Dendritic cell treated with granulocyte-macrophage colony-stimulating factor and Interleukin-4, amounts not matched to agents 40 ng/mL and 50 ng/mL, for 4 days (primary cell): ENCODE measurements at regions not wholly inside any gene's neighbourhood (a gene's known extent, or its start where the extent isn't known, plus 50 kb on each side); places are given as distances from the start of the nearest gene placed in this dataset.

Source experiments
- H3K27ac Mint-ChIP-seq: one replicate; pipeline ENCODE4 v1.8.0; 2022; ENCODE audit warnings: mild to moderate bottlenecking, mixed read lengths
- H3K27me3 Mint-ChIP-seq: one replicate; pipeline ENCODE4 v1.8.0; 2022; ENCODE audit warnings: mild to moderate bottlenecking, mixed read lengths
- H3K36me3 Mint-ChIP-seq: one replicate; pipeline ENCODE4 v1.8.0; 2022; ENCODE audit warnings: low read depth, mixed read lengths
- H3K4me1 Mint-ChIP-seq: one replicate; pipeline ENCODE4 v1.8.0; 2022; ENCODE audit warnings: low read depth, mixed read lengths
- H3K4me3 Mint-ChIP-seq: one replicate; pipeline ENCODE4 v1.8.0; 2022; ENCODE audit warnings: mild to moderate bottlenecking, moderate library complexity, mixed read lengths
- H3K9me3 Mint-ChIP-seq: one replicate; pipeline ENCODE4 v1.8.0; 2022; ENCODE audit warnings: mixed read lengths
- intact Hi-C: fragments of 100-400 bp; cut with micrococcal nuclease; formaldehyde crosslinking; loops from one replicate; pipeline ENCODE4 v1.15.0; 2022

GRCh38 chr9:682633-683508, 158.6 kb upstream of the DMRT1 start:
- H3K36me3 Mint-ChIP-seq: no peaks in the 10 kb centered on the region
- no peak overlapping the region for H3K27ac Mint-ChIP-seq
- H3K9me3 Mint-ChIP-seq: no peaks in the 10 kb centered on the region
- peaks cover 35% of the 10 kb centered on the region for H3K4me1 Mint-ChIP-seq
- no peaks in the 10 kb centered on the region for H3K27me3 Mint-ChIP-seq
- intact Hi-C loops: no loop called here
- H3K4me3 Mint-ChIP-seq: no peak overlapping the region

- intact Hi-C loops: no loop called here
Observed at GRCh38 chr9:683509-684021, 157.9 kb upstream of the DMRT1 start.

GRCh38 chr9:684054-684890, 157.2 kb upstream of the DMRT1 start:
- Mint-ChIP-seq H3K4me1 (peaks cover 42% of the 10 kb centered on the region), H3K27me3 (no peaks in the 10 kb centered on the region), H3K9me3 (no peaks in the 10 kb centered on the region), H3K27ac (no peak overlapping the region), H3K36me3 (no peaks in the 10 kb centered on the region), H3K4me3 (no peak overlapping the region)
- intact Hi-C loops: no loop called here

More at GRCh38 chr9:683509-684021, 157.9 kb upstream of the DMRT1 start:
- H3K27me3 Mint-ChIP-seq: no peaks in the 10 kb centered on the region
- H3K36me3 Mint-ChIP-seq: no peaks in the 10 kb centered on the region
- no peaks in the 10 kb centered on the region for H3K9me3 Mint-ChIP-seq
- H3K4me3 Mint-ChIP-seq: no peak overlapping the region
- no peak overlapping the region for H3K27ac Mint-ChIP-seq
- H3K4me1 Mint-ChIP-seq: peaks cover 39% of the 10 kb centered on the region

GRCh38 chr9:684941-685340, 156.6 kb upstream of the DMRT1 start:
- H3K4me3 Mint-ChIP-seq: no peak overlapping the region
- no peaks in the 10 kb centered on the region for H3K36me3 Mint-ChIP-seq
- no peaks in the 10 kb centered on the region for H3K9me3 Mint-ChIP-seq
- peaks cover 47% of the 10 kb centered on the region for H3K4me1 Mint-ChIP-seq
- intact Hi-C loops: no loop called here
- no peak overlapping the region for H3K27ac Mint-ChIP-seq
- no peaks in the 10 kb centered on the region for H3K27me3 Mint-ChIP-seq

GRCh38 chr9:686321-686813, 155.1 kb upstream of the DMRT1 start:
- no peak overlapping the region for H3K27ac Mint-ChIP-seq
- no peaks in the 10 kb centered on the region for H3K27me3 Mint-ChIP-seq
- H3K36me3 Mint-ChIP-seq: no peaks in the 10 kb centered on the region
- no peak overlapping the region for H3K4me3 Mint-ChIP-seq
- peaks cover 47% of the 10 kb centered on the region for H3K4me1 Mint-ChIP-seq
- H3K9me3 Mint-ChIP-seq: no peaks in the 10 kb centered on the region
- intact Hi-C loops: no loop called here

GRCh38 chr9:687034-687785, 154.3 kb upstream of the DMRT1 start:
- Mint-ChIP-seq H3K27ac (no peak overlapping the region), H3K4me1 (peaks cover 47% of the 10 kb centered on the region), H3K36me3 (no peaks in the 10 kb centered on the region), H3K27me3 (no peaks in the 10 kb centered on the region), H3K4me3 (no peak overlapping the region), H3K9me3 (no peaks in the 10 kb centered on the region)
- intact Hi-C loops: no loop called here

GRCh38 chr9:687994-688393, 153.5 kb upstream of the DMRT1 start:
- Mint-ChIP-seq H3K27ac (no peak overlapping the region), H3K36me3 (no peaks in the 10 kb centered on the region), H3K4me3 (no peak overlapping the region), H3K9me3 (no peaks in the 10 kb centered on the region), H3K27me3 (no peaks in the 10 kb centered on the region), H3K4me1 (peaks cover 47% of the 10 kb centered on the region)
- intact Hi-C loops: no loop called here

- H3K27me3 Mint-ChIP-seq: no peaks in the 10 kb centered on the region
- no peak overlapping the region for H3K27ac Mint-ChIP-seq
- H3K4me1 Mint-ChIP-seq: peaks cover 61% of the 10 kb centered on the region
Observed at GRCh38 chr9:690517-691111, 150.9 kb upstream of the DMRT1 start.

GRCh38 chr9:691825-692400, 149.6 kb upstream of the DMRT1 start:
- H3K27ac Mint-ChIP-seq: no peak overlapping the region
- H3K4me3 Mint-ChIP-seq: no peak overlapping the region
- no peaks in the 10 kb centered on the region for H3K36me3 Mint-ChIP-seq
- no peaks in the 10 kb centered on the region for H3K9me3 Mint-ChIP-seq
- no peaks in the 10 kb centered on the region for H3K27me3 Mint-ChIP-seq
- H3K4me1 Mint-ChIP-seq: peaks cover 55% of the 10 kb centered on the region
- intact Hi-C loops: no loop called here

More at GRCh38 chr9:690517-691111, 150.9 kb upstream of the DMRT1 start:
- no peak overlapping the region for H3K4me3 Mint-ChIP-seq
- intact Hi-C loops: no loop called here
- H3K9me3 Mint-ChIP-seq: no peaks in the 10 kb centered on the region
- H3K36me3 Mint-ChIP-seq: no peaks in the 10 kb centered on the region

GRCh38 chr9:692636-693129, 148.8 kb upstream of the DMRT1 start:
- Mint-ChIP-seq H3K27me3 (no peaks in the 10 kb centered on the region), H3K36me3 (no peaks in the 10 kb centered on the region), H3K4me3 (no peak overlapping the region), H3K9me3 (no peaks in the 10 kb centered on the region), H3K4me1 (peaks cover 47% of the 10 kb centered on the region), H3K27ac (peak overlapping the region; percentile 41)
- intact Hi-C loops: no loop called here

GRCh38 chr9:693201-694091, 148.1 kb upstream of the DMRT1 start:
- Mint-ChIP-seq H3K4me3 (no peak overlapping the region), H3K4me1 (peaks cover 40% of the 10 kb centered on the region), H3K27me3 (no peaks in the 10 kb centered on the region), H3K9me3 (no peaks in the 10 kb centered on the region), H3K36me3 (no peaks in the 10 kb centered on the region), H3K27ac (peak overlapping the region; percentile 41)
- intact Hi-C loops: no loop called here

GRCh38 chr9:694092-694402, 147.4 kb upstream of the DMRT1 start:
- intact Hi-C loops: no loop called here

More at GRCh38 chr9:694092-694402, 147.4 kb upstream of the DMRT1 start:
- Mint-ChIP-seq H3K4me3 (no peak overlapping the region), H3K36me3 (no peaks in the 10 kb centered on the region), H3K4me1 (peaks cover 39% of the 10 kb centered on the region), H3K9me3 (no peaks in the 10 kb centered on the region), H3K27me3 (no peaks in the 10 kb centered on the region), H3K27ac (no peak overlapping the region)
